Prostate gland (tissue), 2 donors: ENCODE measurements at regions not wholly inside any gene's neighbourhood (a gene's known extent, or its start where the extent isn't known, plus 50 kb on each side); places are given as distances from the start of the nearest gene placed in this dataset.

ENCODE experiments used
- POLR2A ChIP-seq: fragments of 450-650 bp; IDR thresholded peaks from one replicate; pipeline ENCODE4 v1.6.1; 2016; ENCODE audit warnings: antibody characterized with exemption, mild to moderate bottlenecking
- TF ChIP-seq, protein P1 (sequence below), 4 experiments: fragments of 200-600 bp in 2 of 4; fragments of 450-650 bp in 2 of 4; sonication (generic) in 2 of 4; IDR thresholded peaks; 1 replicate in 3 of 4; 2 replicates in 1 of 4; pipeline ENCODE4 v1.5.1; 2016 to 2019; ENCODE audit warnings: antibody characterized with exemption in 4 of 4, mild to moderate bottlenecking in 2 of 4, moderate library complexity in 2 of 4

DNA sequence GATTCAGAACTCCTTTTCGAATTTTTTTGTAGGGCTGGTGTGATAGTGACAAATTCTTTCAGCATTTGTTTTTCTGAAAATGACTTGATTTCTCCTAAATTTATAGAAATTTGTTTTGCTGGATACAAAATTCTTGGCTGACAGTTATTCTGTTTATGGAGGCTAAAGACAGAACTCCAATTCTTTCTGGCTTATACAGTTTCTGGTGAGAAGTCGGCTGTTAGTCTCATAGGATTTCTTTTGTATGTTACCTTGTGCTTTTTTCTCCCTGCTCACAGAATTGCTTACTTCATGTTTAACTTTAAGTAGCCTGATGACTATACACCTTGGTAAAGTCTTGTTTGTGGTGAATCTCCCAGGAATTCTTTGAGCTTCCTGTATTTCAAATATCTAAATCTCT, 1264.6 kb downstream of the NSUN3 start:
- no peak for TF ChIP-seq POLR2A
- TF ChIP-seq, protein P1, sequence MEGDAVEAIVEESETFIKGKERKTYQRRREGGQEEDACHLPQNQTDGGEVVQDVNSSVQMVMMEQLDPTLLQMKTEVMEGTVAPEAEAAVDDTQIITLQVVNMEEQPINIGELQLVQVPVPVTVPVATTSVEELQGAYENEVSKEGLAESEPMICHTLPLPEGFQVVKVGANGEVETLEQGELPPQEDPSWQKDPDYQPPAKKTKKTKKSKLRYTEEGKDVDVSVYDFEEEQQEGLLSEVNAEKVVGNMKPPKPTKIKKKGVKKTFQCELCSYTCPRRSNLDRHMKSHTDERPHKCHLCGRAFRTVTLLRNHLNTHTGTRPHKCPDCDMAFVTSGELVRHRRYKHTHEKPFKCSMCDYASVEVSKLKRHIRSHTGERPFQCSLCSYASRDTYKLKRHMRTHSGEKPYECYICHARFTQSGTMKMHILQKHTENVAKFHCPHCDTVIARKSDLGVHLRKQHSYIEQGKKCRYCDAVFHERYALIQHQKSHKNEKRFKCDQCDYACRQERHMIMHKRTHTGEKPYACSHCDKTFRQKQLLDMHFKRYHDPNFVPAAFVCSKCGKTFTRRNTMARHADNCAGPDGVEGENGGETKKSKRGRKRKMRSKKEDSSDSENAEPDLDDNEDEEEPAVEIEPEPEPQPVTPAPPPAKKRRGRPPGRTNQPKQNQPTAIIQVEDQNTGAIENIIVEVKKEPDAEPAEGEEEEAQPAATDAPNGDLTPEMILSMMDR (IDR thresholded peaks at IDR 0.05) = no peak
